HepG2 (cell line): ENCODE measurements at regions not wholly inside any gene's neighbourhood (a gene's known extent, or its start where the extent isn't known, plus 50 kb on each side); places are given as distances from the start of the nearest gene placed in this dataset.

Source experiments
- ATAC-seq: fragments of 200-7000 bp; cut with Tn5 transposase; 3 replicates; pipeline ENCODE4 v1.9.1; 2020; ENCODE audit warnings: mild to moderate bottlenecking, moderate library complexity
- BruUV-seq: library from RNA; stranded (reverse); fragments of 400-500 nt; replicated peaks from 2 replicates; lab custom pipeline; 2021; lab: Mats Ljungman, UMichigan
- CTCF ChIA-PET: fragments of 300-600 bp; formaldehyde crosslinking; extraction: SDS; loops from one replicate; lab custom pipeline; 2021; ENCODE audit warnings: low total read pairs, inconsistent platforms, low intra/inter-chr PET ratio; lab: Yijun Ruan, JAX
- POLR2A ChIA-PET: fragments of 350-600 bp; sonication (Branson Sonifier 250); formaldehyde crosslinking; loops from one replicate; lab custom pipeline; 2020; ENCODE audit warnings: antibody characterized with exemption, inconsistent platforms; lab: Yijun Ruan, JAX
- DNase-seq: peaks from one replicate; pipeline ENCODE4 v3.0.0-alpha.2; 2015; ENCODE audit warnings: low spot score
- FAIRE-seq: peaks from 3 replicates; lab custom pipeline; 2011; peaks lifted over from hg19 to GRCh38; lab: Jason Lieb, UNC
- H2AFZ ChIP-seq: one replicate; pipeline ENCODE4 v1.6.1; 2011; ENCODE audit warnings: low read length, inconsistent platforms
- H3K27ac ChIP-seq: fragments of 300-600 bp; 3 replicates; pipeline ENCODE4 v1.8.0; 2011; ENCODE audit warnings: mixed run types, mild to moderate bottlenecking, mixed read lengths, low read length, inconsistent platforms; ENCODE audit not compliant: insufficient read depth; ENCODE audit errors: extremely low read length
- H3K27me3 ChIP-seq, 2 experiments: fragments of 200-600 bp in 1 of 2; 2 replicates in 1 of 2; 3 replicates in 1 of 2; pipeline versions ENCODE4 v1.6.0 to v1.8.0; 2011; ENCODE audit warnings: low read length in 2 of 2, mild to moderate bottlenecking in 2 of 2, moderate library complexity in 2 of 2, inconsistent platforms in 1 of 2; ENCODE audit not compliant: insufficient read depth in 2 of 2, control insufficient read depth in 1 of 2
- H3K36me3 ChIP-seq, 2 experiments: fragments of 200-600 bp in 1 of 2; replicated peaks in 1 of 2; 2 replicates in 1 of 2; 3 replicates in 1 of 2; pipeline versions ENCODE4 v1.5.1 to v1.8.0; 2011; ENCODE audit warnings: low read length in 2 of 2, inconsistent platforms in 1 of 2; ENCODE audit not compliant: insufficient read depth in 2 of 2, control insufficient read depth in 1 of 2
- H3K4me1 ChIP-seq: 2 replicates; pipeline ENCODE4 v1.5.1; 2012; ENCODE audit warnings: low read length, inconsistent platforms; ENCODE audit not compliant: insufficient read depth
- H3K4me2 ChIP-seq: 2 replicates; pipeline ENCODE4 v1.6.0; 2011; ENCODE audit warnings: low read depth, low read length, inconsistent platforms
- H3K4me3 ChIP-seq, 3 experiments: fragments of 200-600 bp in 1 of 3; sonication (generic), shearing (Covaris generic) in 1 of 3; replicated peaks in 1 of 3; 2 replicates each; pipeline ENCODE4 v1.5.1; 2011 to 2016; ENCODE audit warnings: low read length in 3 of 3, inconsistent platforms in 2 of 3, low read depth in 2 of 3, mild to moderate bottlenecking in 2 of 3, control low read depth in 1 of 3, mixed read lengths in 1 of 3; ENCODE audit not compliant: insufficient read depth in 1 of 3
- H3K79me2 ChIP-seq: one replicate; pipeline ENCODE4 v1.6.1; 2011; ENCODE audit warnings: low read length, inconsistent platforms; ENCODE audit not compliant: insufficient read depth
- H3K9ac ChIP-seq: 2 replicates; pipeline ENCODE4 v1.6.0; 2011; ENCODE audit warnings: mild to moderate bottlenecking, low read depth, low read length, inconsistent platforms; ENCODE audit not compliant: insufficient read depth
- H3K9me3 ChIP-seq: 2 replicates; pipeline ENCODE4 v1.5.1; 2012; ENCODE audit warnings: mild to moderate bottlenecking, low read length
- H4K20me1 ChIP-seq: 2 replicates; pipeline ENCODE4 v1.6.0; 2011; ENCODE audit warnings: inconsistent platforms, mild to moderate bottlenecking, low read length, moderate library complexity; ENCODE audit not compliant: insufficient read depth
- ARHGAP35 ChIP-seq: sonication (generic); formaldehyde crosslinking; IDR thresholded peaks from 2 replicates; pipeline ENCODE4 v1.9.0; 2022; ENCODE audit warnings: mild to moderate bottlenecking, inconsistent platforms, moderate library complexity, missing genetic modification reagents, borderline replicate concordance
- ATRX ChIP-seq: sonication (generic); formaldehyde crosslinking; IDR thresholded peaks from 2 replicates; pipeline ENCODE4 v1.4.0; 2020; ENCODE audit warnings: missing genetic modification reagents, borderline replicate concordance
- HDAC1 ChIP-seq: sonication (generic); formaldehyde crosslinking; IDR thresholded peaks from 2 replicates; pipeline ENCODE4 v1.5.1; 2020; ENCODE audit warnings: mild to moderate bottlenecking, missing genetic modification reagents
- KDM4B ChIP-seq: sonication (generic); formaldehyde crosslinking; IDR thresholded peaks from 2 replicates; pipeline ENCODE4 v1.4.0; 2020; ENCODE audit warnings: missing genetic modification reagents
- MNT ChIP-seq: fragments of 450-650 bp; IDR thresholded peaks from 2 replicates; pipeline ENCODE4 v1.6.1; 2016
- RFX1 ChIP-seq: fragments of 450-650 bp; IDR thresholded peaks from 2 replicates; pipeline ENCODE4 v1.6.1; 2017
- SATB2 ChIP-seq: sonication (generic); formaldehyde crosslinking; IDR thresholded peaks from 2 replicates; pipeline ENCODE4 v1.5.0; 2020; ENCODE audit warnings: missing genetic modification reagents
- STAG1 ChIP-seq: sonication (generic); formaldehyde crosslinking; IDR thresholded peaks from 2 replicates; pipeline ENCODE4 v1.4.0; 2020; ENCODE audit warnings: missing genetic modification reagents
- ZNF570 ChIP-seq: sonication (generic); formaldehyde crosslinking; IDR thresholded peaks from 2 replicates; pipeline ENCODE4 v1.4.0; 2020; ENCODE audit warnings: mild to moderate bottlenecking, missing genetic modification reagents, borderline replicate concordance
- ZNF678 ChIP-seq: sonication (generic); formaldehyde crosslinking; IDR thresholded peaks from 2 replicates; pipeline ENCODE4 v1.4.0; 2020; ENCODE audit warnings: mild to moderate bottlenecking, missing genetic modification reagents
- ZNF878 ChIP-seq: sonication (generic); formaldehyde crosslinking; IDR thresholded peaks from 2 replicates; pipeline ENCODE4 v1.8.1; 2023; ENCODE audit warnings: mild to moderate bottlenecking, missing genetic modification reagents, moderate library complexity
- WGBS: methylation state at CpG from one replicate; pipeline ENCODE4 v1.1.6; 2017; ENCODE audit warnings: low lambda C conversion rate; 5-methylcytosine and 5-hydroxymethylcytosine counted together
- in situ Hi-C: cut with HindIII; loops from 2 replicates; pipeline ENCODE4 v1.10.0; 2017; ENCODE audit warnings: low pct_unique_long_range_greater_than_20kb; ENCODE audit not compliant: extremely low pct_ligation_motif_present
- intact Hi-C: fragments of 100-400 bp; cut with micrococcal nuclease; formaldehyde crosslinking; loops from one replicate; pipeline ENCODE4 v1.10.0; 2022; ENCODE audit not compliant: unreplicated experiment
- TF ChIP-seq, protein P1 (sequence below): sonication (generic); formaldehyde crosslinking; IDR thresholded peaks from 2 replicates; pipeline ENCODE4 v1.8.1; 2023; ENCODE audit warnings: mild to moderate bottlenecking, inconsistent platforms, moderate library complexity, missing genetic modification reagents, borderline replicate concordance

GRCh38 chr11:111107501-111107900 is 138.0 kb upstream of the POU2AF2 start (continued):
- TF ChIP-seq ZNF678 (CRISPR knock-in tag): no peak
- no peak for TF ChIP-seq SATB2
- no peak for TF ChIP-seq RFX1
- TF ChIP-seq, protein P1, sequence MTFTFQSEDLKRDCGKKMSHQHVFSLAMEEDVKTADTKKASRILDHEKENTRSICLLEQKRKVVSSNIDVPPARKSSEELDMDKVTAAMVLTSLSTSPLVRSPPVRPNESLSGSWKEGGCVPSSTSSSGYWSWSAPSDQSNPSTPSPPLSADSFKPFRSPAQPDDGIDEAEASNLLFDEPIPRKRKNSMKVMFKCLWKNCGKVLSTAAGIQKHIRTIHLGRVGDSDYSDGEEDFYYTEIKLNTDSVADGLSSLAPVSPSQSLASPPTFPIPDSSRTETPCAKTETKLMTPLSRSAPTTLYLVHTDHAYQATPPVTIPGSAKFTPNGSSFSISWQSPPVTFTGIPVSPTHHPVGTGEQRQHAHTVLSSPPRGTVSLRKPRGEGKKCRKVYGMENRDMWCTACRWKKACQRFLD (CRISPR knock-in tag): no peak
- TF ChIP-seq ZNF878 (CRISPR knock-in tag): no peak
- TF ChIP-seq ATRX: no peak
- no peak for TF ChIP-seq MNT

GRCh38 chr11:111106641-111107040 is 138.9 kb upstream of the POU2AF2 start:
- BruUV-seq: no TSS peak
- in situ Hi-C loops: no loop called here
- no peak overlapping the region for H3K4me3 ChIP-seq
- no peaks in the 10 kb centered on the region for H3K27me3 ChIP-seq
- ChIA-PET POLR2A (no interaction called here), CTCF (no interaction called here)
- H3K27ac ChIP-seq: no peak overlapping the region
- ATAC-seq (no peak), FAIRE-seq (no peak), DNase-seq (no peak)
- no peak for TF ChIP-seq KDM4B (CRISPR knock-in tag)
- no peak for TF ChIP-seq STAG1 (CRISPR knock-in tag)
- no peak for TF ChIP-seq ARHGAP35 (CRISPR knock-in tag)
- no peak for TF ChIP-seq HDAC1 (CRISPR knock-in tag)
- TF ChIP-seq ZNF570: no peak
- no peaks in the 10 kb centered on the region for H3K4me1 ChIP-seq
- H3K4me2 ChIP-seq: no peak overlapping the region
- H3K36me3 ChIP-seq: no peaks in the 10 kb centered on the region
- no peak overlapping the region for H3K9ac ChIP-seq
- H2AFZ ChIP-seq: no peak overlapping the region
- no peaks in the 10 kb centered on the region for H3K9me3 ChIP-seq
- no peaks in the 10 kb centered on the region for H4K20me1 ChIP-seq
- 2% methylated on average over 2 of the region's 2 CpGs for WGBS
- H3K79me2 ChIP-seq: no peaks in the 10 kb centered on the region
- intact Hi-C loops: no loop called here
